ENCODE measurements at regions not wholly inside any gene's neighbourhood (a gene's known extent, or its start where the extent isn't known, plus 50 kb on each side); places are given as distances from the start of the nearest gene placed in this dataset.
"Not testable (repeated sequence)": the region's sequence is repeated elsewhere in the genome, so short reads cannot be mapped to it uniquely, and the experiment has no call there.

DNA sequence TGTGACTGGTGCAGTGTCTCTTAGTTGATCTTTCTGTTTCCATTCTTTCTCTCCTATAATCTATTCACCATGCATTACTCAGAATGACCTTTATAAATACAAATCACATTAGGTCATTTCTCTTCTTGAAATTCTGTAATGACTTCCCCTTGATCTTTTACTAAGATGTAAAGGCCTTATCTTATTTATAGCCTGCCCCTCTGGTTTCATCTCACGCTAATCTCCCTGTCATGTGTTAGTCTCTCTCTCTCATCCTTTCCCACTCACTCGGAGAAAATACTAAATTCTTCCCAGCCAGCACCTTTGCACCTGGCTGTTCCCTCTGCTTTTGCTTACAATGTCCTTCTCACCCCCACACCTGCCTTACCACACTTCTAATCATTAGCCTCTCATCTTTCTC lies 530.8 kb downstream of the ADCYAP1 start:
- DNase-seq: no peak

DNA sequence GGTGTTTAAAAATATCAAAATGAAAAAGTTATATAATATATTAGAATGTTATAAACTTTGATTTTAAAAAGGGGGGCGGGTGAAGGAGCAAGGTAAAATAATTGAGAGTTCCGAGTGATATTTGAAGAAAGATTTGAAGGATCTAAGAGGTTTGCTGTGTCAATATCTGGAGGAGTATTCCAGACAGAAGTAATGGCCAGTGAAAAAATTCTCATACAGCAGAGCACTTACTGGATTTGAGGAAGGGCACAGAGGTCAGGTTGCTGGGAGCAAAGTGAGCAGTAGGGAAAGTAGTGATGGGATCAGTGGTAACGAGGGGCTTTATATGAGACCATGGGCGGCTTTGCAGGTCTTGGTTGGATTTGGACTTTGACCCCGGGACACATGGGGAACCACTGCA lies 531.5 kb downstream of the ADCYAP1 start:
- no peak for DNase-seq

DNA sequence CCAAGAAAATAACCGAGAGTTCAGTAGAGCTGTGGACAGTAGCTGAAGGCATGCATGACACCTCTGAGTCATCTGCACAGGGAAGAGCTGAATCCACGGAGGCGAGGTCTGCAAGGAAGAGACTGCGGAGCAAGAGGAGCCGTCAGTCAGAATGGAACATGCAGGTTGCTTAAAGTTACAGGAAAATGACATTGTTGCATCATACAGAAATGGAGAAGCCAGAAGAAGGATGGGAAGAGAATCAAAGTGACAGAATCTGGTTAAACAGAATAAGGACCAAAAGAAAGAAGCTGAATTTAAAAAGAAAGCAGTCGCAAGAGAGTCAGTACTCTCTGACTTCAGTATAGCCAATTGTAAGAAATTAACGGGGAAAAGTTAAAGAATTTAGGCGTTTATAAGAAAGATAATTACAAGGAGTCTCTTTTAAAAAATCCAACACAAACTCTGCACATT lies 533.8 kb downstream of the ADCYAP1 start:
- no peak for DNase-seq

DNA sequence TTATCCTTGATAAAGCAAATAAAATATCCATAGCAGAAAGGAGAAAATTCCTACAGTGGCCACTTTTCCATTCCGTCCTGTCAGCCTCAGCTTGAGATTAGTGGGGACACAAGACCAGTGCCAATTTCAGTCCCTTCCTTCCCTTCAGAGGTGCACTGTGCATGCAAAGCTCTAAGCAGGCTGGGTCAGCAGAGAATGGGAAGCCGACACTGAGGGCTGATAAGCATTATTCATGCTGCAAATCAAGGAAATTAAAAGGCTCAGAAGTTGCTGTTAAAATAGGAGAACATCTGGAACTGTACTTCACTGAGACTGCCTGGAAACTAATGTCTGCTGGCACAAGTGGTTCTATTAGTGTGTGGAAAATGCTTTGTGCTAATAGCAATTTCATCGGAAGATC lies 534.3 kb downstream of the ADCYAP1 start:
- DNase-seq: no peak

DNA sequence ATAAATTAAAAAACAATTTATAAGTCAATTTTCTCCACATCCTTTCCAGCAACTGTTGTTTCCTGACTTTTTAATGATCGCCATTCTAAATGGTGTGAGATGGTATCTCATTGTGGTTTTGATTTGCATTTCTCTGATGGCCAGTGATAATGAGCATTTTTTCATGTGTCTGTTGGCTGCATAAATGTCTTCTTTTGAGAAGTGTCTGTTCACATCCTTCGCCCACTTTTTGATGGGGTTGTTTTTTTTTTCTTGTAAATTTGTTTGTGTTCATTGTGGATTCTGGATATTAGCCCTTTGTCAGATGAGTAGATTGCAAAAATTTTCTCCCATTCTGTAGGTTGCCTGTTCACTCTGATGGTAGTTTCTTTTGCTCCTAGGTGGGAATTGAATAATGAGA lies 539.4 kb downstream of the ADCYAP1 start:
- DNase-seq: not testable (repeated sequence)

DNA sequence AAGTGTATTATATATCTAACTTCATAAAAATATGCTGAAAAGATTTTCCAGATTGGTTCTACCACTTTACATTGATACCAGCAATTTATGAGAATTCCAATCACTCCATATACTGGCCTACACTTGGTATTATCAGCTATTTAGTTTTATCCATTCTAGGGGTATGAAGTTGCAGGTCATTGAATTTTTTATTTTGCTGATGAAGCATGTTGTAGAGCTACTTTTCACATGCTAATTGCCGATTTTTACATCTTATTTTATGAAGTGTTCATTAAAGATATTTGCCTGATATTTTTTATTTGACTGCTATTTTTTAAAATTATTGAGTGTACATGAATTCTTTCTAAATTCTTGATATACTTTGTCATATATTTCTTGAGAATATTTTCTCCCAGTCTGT lies 542.1 kb downstream of the ADCYAP1 start:
- DNase-seq: no peak

DNA sequence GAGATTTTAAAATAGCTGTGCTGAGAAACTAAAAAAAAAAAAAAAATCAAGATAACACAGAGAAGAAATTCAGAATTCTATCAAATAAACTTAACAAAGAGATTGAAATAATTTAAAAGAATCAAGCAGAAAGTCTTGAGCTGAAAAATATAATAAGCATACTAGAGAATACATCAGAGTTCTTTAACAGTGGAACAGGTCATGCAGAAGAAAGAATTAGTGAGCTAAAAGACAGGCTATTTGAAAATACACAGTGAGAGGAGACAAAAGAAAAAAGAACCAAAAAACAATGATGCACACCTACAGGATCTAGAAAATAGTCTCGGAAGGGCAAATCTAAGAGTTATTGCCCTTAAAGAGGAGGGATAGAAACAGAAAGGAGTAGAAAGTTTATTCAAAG lies 548.1 kb downstream of the ADCYAP1 start:
- DNase-seq: no peak

DNA sequence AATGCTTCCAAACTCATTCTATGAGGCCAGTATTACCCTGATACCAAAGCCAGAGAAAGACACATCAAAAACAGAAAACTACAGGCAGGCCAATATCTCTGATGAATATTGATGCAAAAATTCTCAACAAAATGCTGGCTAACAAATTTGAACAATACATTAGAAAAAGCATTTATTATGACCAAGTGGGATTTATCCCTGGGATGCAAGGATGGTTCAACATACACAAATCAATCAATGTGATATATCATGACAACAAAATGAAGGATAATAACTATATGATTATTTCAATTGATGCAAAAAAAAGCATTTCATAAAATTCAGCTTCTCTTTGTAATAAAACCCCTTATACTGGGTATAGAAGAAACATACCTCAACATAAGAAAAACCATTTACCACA lies 550.9 kb downstream of the ADCYAP1 start:
- no peak for DNase-seq

DNA sequence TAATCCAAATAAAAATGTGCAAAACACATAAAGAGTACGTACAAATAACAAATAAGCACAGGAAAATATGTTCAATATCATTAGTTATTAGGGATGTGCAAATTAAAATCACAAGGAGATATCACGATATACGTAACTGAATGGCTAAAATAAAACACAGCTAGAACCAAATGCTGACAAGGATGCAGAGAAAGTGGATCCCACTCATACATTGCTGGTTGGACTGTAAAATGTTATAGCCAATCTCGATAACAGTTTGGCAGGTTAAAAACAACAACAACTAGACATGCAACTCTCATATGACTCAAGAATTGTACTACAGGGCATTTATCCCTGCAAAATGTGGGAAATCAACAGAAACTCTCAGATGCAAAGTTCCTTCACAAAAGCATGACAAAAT lies 553.9 kb downstream of the ADCYAP1 start:
- no peak for DNase-seq

DNA sequence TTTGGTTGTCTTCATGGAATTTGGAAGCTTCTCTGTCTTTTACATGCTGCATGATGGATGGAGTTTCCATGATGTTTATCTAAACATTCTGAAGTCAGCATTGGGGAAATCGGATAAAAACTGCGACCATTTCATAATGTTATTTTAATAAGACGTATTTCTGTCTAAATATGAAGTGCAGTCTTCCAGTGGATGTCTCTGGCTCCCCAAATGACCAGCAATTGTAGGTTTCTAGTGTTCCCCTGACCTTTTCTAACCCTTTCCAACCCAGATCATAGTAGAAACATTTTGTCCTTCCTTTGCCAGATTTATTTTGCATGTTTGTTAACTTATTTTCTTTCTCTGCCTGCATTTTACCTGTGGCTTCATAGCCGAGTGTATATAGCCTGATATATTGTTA lies 559.3 kb downstream of the ADCYAP1 start:
- DNase-seq: no peak

DNA sequence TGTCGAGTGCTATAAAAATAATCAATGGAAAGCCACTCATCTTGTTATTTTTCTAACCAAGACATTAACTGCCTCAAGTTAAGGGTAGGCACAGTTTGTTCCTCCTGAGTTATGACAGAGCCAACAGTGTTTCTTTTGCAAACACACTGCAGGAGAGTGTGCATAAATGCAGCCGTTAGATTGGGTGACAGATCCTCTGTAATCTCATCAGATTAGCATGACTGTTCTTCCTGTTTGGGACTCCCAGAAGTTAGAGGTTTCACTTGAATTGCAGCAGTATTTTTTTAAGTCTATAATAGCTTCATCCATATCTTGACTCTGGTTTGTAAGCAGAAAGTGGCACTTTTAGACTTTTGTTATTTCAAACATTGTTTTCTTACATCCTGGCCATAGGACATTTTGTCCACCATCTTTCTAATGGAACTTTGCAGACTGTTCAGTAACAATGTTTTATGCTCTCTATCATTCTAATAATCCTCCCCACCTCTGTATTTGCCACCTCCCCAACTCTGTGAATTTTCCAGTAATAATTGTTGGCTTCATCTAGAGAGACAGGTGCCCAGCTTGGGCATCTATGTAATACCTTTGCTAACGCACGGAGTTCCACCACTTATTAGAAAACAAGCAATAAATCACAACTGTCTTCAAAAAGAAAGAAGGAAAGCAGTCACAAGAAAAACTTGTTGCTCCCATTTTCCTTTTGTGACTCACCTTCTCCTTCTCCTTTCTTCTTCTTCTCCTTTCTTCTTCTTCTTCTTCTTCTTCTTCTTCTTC lies 560.0 kb downstream of the ADCYAP1 start:
- no peak for DNase-seq

DNA sequence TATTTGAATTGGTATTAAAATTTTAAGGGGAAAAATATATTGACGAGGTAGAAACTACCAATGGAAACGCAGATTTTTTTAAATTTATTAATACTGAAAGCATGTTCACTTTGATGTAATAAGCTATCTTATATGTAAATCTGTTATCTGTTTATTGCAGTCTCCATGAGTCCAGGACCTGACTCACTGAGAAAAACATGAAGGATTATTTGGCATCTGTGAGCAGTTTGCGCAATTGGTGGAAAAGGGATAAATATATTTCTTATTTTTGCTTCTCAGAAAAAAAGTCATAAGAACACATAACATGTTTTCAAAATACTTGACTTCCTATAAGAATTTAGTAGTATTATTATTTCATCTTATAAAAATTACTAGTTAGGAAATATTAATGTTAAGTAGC lies 561.4 kb downstream of the ADCYAP1 start:
- DNase-seq: no peak

DNA sequence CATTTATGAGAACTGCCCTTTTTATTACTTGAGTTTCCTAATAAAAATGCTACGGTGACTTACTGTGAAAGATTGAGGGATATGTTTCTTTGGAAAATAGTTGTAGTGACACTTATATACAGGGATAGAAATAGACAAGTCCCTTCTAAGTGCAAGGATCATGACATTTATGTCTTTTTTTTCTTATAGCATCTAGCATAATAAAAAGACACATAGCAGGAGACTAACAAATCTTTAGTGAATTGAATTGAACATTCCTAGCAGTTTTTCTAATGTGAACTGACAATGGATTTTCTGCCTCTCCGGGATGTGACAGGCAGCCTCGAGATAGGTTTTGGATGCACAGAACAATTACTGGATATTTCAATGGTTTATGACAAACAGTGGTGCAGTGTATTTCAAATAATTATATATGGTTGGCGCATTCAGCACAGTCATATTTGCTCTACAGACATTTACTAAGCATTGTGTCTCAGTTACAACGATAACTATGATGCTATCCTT lies 562.8 kb downstream of the ADCYAP1 start:
- DNase-seq: no peak

DNA sequence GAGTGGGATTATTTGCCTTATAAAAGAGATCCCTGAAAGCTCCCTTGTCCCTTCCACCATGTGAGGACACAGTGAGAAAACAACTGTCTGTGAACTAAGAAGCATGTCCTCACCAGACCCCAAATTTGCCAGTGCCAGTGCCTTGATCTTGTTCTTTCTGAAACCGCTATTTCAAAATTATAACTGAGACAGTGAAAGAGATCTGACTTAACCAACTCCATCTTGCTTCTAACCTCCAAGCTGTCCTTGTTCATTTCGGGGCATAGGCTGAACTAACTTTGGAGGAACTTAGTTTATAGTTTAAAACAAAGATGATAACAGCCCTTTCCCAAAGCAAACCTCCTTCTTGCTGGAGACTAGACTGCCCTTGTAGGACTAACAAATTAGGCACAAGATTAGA lies 563.9 kb downstream of the ADCYAP1 start:
- DNase-seq: no peak

DNA sequence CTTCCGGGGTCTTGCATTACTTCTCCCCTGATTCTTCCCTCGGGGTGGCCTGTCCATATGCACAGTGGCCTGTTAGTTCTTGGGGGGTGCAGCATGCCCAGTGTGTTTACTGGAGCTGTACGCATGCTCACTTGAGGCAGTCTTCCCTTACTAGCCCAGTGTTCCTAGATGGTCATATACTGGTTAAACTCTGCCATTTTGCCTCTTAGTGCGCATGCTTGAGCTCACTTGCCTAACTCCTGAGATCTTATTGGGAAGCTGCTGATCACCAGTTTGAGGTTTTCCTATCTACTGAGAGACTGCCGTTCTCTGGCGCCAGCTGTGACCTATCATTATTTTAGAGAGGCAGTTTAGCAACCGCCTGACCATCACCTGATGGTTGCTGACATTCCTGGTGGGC lies 571.2 kb downstream of the ADCYAP1 start:
- DNase-seq: no peak

DNA sequence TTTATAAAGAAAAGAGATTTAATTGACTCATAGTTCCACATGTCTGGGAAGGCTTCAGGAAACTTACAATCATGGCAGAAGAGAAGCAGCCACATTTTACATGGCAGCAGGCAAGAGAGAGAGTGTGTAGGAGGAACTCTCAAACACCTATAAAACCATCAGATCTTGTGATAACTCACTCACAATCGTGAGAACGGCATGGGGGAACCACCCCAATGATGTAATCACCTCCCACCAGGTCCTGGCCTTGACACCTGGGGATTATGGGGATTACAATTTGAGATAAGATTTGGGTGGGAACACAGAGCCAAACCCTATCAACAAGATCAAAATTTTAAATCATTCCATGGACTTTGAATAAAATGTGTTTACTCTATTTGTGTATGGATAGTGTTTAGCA lies 575.6 kb downstream of the ADCYAP1 start:
- no peak for DNase-seq

DNA sequence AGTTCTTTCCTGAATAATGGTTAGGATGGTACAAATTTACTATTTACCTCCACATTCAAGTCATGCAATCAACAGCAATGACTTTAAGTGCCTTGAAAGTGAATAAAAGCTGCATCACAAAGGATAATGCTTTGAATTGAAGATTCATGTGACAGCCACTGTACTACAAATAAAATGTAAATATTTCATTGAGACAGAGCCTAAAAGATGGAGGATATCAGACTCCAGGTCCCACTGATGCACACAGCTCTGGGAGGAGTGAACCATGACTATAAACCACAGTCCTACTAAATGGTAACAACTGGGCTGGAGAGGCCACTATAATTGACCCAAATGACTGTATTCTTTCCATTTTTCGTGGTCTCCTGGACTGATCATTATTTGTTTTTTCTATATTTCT lies 576.9 kb downstream of the ADCYAP1 start:
- DNase-seq: no peak

DNA sequence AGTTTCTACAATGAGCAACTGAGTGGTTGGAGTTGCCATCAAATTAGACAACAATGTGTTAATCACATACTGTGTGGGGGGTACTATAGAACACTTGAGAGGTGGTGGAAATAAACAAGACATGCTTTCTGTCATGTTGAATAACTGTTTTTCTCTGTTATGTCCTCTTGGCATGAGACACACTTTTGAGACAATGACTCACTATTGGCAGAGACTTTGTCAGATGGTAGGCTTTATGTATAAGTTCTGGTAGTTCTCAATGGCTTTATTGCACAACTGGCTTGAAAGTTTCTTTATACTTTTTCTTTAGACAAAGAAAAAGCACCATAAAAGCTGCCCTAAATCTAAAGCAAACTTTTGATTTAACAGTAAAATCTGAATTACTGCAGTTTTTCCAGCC lies 578.7 kb downstream of the ADCYAP1 start:
- DNase-seq: no peak

DNA sequence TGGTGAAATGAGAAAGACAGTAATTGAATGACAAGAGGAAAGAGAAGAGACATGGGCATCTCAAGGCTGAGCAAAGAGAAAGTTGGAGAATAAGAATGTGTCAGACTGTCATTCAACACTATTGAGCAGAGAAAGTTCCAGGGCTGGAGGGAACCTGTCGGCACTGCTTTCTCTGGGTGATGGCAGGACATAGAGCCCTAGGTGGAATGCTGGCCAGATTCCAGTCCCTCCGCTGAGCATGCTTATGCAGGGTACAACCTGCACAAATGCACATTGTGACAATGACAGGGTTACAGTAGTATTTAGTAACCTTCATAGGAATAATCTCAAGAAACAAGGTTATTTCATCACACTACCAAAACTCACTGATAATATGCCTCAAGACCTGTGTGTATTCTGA lies 582.8 kb downstream of the ADCYAP1 start:
- DNase-seq: no peak

DNA sequence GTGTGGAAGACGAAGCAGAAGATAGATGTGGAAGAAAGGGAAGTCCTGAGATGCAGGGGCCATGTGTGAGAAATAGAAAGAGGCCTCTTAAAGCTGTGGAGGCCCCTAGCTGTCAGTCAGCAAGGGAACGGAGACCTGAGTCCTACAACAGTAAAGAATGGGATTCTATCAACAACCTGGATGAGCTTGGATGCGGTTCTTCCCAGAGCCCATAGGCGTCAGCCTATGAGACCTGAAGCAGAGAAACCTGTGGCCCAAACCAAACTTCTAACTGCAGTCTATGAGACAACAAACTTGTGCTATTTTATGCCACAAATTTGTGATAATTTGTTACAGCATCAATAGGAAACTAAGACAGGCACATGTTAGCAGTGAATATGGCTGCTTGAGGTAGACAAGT lies 583.7 kb downstream of the ADCYAP1 start:
- DNase-seq: no peak

DNA sequence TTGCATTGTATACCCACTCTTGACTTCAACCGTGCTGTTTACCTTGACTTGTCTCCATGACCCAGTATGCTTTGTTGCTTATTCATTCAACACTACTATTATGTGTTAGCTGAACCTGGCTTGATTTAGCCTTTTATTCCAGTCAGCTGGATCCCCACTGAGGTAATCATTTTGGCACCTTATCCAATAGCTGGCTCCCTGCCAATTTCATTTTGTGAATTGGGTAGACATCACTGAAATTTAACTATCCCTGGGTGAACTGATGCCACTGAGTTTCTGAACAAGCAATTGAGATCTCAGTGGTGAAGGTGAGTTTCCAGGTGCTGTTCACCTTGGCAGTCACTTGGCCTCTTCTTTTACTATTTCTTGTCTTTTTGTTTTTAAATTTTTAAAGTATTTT lies 584.3 kb downstream of the ADCYAP1 start:
- no peak for DNase-seq

DNA sequence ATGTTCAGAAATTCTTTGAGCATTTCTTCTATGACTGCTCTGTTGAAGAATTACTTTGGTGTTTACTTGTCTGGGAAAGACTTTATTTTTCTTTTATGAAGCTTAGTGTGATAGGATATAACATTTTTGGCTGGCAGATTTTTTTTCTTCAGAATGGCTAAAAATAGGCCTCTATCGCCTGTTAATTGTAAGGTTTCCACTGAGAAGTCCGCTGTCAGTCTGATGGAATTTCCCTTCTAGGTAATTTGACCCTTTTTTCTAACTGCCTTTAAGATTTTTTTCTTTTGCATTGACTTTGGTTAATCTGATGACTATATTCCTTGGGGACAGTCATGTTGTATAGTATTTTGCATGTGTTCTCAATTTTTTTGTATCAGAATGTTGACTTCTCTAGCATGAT lies 590.7 kb downstream of the ADCYAP1 start:
- DNase-seq: no peak

DNA sequence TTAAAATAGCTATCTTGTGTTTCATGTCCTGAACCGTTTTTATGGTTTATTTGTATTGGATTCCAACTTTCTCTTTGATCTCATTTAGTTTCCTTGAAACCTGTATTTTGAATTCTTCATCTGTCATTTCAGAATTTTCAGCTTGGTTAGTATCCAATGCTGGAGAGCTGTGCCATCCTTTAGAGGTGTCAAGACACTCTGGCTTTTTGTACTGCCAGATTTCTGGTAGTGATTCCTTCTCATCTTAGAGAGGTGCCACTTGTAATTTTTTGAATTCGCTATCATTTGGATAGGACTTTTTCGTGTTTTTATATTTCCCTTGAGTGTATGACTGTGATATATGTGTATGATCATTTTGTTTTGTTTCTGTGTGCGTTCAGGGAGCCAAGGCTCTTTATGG lies 591.4 kb downstream of the ADCYAP1 start:
- no peak for DNase-seq

DNA sequence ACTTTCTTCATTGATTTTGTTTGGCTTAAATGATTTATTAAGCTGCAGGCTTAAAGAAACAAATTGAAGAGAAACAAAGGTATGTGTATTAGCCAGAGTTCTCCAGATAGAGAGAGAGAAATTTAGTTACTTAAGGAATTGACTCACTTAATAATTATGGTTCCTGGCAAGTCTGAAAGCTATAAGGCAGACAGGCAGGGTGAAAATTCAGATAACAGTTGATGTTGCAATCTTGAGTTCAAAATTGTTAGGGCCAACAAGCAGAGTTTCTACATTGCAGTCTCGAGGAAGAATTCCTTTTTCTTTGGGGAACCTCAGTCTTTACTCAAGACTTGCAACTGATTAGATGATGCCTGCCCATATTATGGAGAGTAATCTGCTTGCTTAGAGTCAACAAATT lies 593.5 kb downstream of the ADCYAP1 start:
- no peak for DNase-seq

DNA sequence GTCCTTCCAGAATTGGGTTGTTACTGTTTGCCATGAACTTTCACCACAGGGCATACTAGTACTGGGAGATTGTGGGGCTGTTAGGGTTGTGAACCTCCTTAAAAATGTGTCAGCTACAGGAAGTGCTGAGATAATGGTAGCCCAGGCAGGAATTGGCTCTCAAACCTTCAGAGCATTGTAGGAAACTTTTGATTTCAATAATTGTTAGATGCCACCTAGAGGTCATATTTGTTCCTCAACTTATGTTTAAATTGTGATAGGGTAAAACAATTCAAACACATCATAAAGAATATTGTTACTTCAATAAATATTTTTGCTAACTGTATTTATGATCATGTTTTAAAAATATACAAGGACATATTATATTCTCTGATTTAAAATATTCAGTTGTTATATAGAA lies 594.6 kb downstream of the ADCYAP1 start:
- DNase-seq: no peak

All from dermis blood vessel endothelial cell (primary cell).